ENCODE measurements at regions not wholly inside any gene's neighbourhood (a gene's known extent, or its start where the extent isn't known, plus 50 kb on each side); places are given as distances from the start of the nearest gene placed in this dataset.

DNA sequence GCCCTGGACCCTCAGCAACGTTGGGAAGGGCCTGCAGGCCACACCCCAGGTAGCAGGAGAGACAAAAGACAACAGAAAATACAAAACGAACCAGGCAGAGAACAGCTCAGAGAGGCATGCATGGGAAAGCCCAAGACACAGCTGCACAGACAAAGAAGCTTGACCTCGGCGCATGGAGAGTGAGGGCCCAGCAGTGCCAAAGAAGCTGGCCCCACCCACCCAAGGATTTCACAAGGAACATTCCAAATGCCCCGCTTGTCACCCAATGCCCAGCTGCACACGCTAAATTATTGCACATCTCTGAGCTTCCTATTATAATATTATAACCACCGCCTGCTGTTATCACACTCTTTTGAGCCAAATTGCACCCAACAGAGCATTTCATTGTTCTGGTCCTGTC, 147.7 kb upstream of the TBL1X start:
- DNase-seq (ENCODE audit: low read depth), result no peak

DNA sequence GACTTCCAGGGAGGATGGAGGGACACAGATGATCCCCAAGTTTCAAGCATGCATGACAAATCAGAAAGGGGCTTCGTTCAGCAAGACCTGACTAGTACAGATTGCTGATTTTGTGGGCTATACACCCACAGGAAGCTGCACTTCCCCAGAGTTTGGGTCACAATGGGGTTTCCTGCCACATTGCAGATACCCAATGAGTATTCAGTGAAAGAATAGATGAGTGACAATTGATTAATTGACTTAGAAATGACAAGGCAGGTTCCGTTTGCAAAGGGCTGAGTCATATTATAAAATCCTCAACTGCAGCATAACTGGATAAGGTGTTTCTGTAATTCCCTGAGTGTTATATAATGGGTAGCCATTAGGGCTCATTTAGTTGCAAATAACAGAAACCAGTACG, 146.6 kb upstream of the TBL1X start:
- no peak for DNase-seq (ENCODE audit: low read depth)

DNA sequence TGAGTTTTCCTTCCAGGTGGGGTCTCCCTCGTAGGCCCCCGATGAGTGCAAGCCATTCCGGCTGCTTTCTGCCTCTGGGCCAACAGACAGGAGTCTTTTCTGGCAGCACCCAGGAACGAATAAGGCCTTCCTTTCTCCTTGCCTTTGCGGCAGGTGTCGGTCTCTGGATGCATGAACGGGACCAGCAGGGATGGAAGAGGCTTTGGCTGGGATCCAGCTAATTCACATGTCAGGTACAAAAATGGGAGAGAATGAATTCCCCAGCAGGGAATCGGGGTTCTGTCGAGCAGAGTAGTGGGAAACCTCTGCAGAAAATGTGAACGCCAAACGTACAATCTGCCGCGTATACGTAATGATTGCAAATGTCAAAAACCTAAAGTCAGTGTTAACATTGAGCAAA, 146.1 kb upstream of the TBL1X start:
- DNase-seq (ENCODE audit: low read depth), result no peak

DNA sequence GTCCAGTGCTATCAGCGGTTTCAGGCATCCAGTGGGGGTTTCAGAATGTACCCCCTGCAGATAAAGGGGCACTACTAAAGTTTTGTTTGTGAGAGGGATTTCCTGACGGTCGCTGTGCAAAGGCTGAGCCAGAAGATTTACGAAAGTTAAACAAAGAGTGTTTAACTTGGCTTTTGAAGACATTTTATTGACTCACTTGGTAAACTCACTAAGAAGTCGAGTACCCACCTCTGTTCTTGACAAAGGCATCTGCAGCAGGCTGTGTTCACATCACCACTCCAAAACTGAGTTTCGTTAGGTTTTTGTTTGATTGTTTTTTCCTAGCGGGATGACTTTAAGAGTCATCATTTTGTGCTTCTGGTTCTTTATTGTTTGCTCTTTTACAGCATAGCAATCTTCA, 143.9 kb upstream of the TBL1X start:
- DNase-seq (ENCODE audit: low read depth), result no peak

DNA sequence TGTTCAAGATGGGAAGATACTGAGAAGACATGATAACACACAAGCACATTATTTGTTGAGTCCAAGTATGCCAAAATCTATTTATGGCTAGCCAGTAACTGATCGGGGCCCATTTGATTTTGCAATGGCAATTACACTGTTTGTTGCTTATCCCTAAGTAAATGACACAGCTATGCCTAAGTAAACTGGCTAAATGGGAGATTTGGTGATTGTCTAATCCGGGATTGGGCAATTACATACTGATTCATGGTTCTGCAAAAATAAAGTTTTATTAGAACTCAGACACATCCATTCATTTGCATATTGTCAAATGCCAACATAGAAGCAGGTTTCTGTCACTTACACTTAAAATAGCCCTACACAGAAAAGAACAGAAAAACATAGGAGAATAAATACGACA, 140.2 kb upstream of the TBL1X start:
- peak; percentile 53 for DNase-seq (ENCODE audit: low read depth)

DNA sequence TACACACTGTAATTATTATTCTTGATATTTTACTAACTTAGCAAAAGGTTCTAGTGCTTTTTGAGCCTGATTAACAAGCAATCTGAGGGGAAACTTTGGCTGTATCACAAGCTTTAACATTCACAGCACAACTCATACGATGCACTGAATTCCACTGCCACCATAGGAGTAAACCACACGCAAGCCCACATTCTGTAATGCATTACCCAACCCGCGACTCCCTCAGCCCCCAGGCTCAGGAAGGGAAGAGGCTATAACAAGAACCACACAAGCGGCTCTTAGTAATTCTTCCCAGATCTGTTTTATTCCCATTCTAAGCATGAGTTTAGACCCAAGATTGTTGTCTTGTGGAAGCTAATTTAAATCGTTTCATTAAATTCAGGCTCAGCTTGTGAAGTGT, 138.5 kb upstream of the TBL1X start:
- DNase-seq (ENCODE audit: low read depth), result no peak

DNA sequence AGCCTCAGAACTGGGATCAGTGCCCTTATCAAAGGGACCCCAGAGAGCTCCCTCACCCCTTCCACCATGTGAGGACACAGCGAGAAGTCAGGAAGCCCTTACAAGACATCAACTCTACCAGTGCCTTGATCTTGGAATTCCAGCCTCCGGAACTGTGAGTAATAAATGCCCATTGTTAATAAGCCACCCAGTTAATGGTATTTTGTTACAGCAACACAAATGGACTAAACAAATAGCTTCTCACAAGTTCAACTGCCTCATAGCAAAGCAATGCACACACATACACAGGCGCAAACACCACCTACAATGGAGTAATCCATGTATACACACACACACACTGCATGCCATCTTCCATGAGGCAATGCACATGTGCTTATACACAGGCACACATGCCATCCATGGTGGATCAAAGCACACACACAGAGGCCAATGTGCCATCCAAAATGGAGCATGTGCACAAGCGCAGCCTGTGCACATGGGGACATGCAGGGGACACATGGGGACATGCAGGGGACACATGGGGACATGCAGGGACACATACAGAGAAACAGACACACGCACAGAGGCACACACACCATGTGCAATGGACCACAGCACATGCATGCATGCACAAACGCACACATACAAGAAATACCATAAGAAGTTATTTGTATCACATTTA, 137.6 kb upstream of the TBL1X start:
- no peak for DNase-seq (ENCODE audit: low read depth)

DNA sequence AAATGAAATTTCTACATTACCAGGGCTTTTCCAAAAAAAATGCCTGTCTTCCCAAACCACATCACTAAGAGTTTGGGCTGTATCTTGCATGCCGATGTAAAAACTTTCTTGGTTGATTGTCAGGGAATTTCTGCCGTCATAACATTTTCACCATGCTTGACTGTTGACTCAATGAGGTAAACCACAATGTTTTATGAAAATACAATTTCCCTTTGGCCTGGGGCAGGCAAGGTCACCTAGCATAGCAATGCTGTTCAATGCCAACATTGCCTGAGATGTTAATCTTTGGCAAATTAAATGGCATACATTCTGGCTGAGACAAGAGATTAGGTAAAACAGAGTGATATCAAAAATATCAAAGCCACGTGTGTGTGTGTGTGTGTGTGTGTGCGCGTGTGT, 137.1 kb upstream of the TBL1X start:
- peak; percentile 66 for DNase-seq (ENCODE audit: low read depth)

DNA sequence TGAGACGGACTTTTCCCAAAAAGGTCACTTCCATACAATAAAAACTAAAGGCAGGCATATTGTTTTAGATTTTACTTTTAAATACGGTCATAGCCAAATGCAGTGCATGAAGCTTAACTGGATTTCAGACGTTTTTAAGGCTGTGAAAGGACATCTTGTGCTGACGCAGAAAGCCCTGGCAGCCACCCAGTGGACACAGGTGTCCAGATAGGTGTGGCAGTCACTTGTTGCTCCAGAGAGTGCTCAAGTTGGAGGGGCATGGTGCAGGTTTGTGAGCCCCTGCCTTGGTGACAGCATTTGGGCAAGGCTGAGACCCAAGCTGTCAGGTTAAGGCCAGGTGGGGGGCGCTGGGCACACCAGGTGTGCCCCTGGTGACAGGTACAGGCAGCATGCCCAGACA, 135.8 kb upstream of the TBL1X start:
- no peak for DNase-seq (ENCODE audit: low read depth)

DNA sequence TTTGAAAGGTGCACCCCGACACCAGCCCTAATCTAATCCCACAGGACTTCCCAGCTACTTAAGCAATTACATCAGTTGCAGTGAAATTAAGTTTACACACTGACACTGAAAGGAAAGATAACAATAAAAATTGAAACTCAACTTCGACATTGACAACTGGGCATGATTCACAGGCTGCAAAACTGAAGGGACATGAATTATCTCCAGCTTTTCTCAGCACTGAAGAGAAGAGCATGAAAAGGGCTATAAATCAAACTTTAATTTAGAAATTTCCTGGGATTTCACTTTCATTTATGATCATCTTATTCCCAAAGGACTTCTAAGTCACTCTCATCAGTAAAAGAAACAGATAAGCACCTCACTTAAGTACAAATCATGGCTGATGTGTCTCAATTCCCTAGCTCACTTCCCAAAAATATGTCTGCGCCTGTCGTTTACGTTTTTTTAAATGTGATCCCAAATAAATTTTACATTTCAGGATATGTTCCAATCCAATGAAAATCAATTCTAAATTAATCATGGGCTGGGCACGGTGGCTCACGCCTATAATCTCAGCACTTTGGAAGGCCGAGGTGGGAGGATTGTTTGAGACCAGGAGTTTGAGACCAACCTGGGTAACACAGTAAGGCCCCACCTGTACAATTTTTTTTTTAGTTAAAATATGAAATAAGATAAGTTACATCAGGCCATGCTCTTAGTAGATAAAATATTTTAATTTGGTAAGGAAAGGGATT, 134.4 kb upstream of the TBL1X start:
- no peak for DNase-seq (ENCODE audit: low read depth)

DNA sequence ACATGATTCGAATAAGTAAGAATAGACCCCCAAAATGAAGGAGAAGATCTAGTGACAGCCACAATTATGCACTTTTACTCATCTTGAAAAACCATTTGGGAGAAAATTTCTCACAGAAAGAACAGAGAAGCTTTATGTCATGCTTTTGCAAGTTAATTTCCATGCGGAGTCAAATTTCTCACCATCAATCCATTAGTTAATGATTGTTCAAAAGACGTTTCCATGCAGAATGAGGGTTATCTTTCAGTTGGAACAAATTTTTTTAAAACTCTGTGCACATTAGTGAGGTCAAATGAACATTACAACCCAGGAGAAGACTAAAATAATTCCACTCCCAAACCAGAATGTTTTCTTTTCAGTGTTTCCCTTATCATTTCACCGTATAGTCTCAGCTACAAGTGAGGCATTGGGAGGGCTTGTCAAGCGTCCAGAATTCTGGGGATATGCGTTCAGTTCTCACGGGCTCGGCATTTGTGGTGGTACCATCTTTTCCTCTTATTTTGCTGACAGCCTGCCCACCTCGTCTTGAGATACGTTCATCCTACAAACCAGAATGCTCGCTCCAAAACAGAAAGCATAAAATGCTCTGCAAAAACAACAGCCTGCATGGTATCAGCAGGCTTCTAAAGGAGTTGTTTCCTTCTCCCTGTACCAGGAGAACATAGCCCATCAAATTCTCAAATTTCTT, 130.8 kb upstream of the TBL1X start:
- no peak for DNase-seq (ENCODE audit: low read depth)

DNA sequence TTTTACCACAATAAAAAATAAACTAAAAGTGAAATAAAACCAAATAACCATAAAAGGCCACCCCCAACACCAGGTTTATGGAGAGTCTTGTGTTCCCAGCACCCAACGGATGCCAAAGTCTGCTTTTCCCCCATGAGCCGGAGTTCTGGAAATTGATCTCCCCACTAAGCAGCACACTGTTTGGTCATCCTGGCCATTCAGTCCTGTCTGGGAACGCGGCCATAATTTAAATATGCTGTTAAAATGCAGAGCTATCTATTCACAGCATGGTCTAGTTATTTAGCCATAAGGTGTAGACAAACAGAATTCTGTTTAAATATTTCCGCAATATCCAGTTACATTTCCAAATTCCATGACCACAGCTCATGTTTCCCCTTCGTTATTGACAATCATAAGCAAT, 129.6 kb upstream of the TBL1X start:
- DNase-seq (ENCODE audit: low read depth), result no peak

DNA sequence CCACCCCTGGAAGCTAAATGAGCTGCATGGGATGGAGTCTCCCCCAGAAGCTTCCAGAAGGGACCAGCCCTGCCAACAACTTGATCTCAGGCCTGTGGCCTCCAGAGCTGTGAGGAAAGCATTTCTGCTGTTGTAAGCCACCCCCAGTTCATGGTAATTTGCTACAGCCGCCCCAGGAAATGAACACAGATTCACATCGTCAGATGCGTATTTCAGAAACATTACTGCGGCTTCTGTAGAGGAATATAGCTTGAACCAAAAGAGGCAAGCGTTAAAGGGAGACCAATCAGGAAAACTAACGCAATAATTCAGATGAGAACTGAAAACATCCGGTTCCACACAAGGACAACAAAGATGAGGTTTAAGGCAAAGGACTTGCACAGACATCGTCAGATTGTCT, 128.4 kb upstream of the TBL1X start:
- DNase-seq (ENCODE audit: low read depth), result no peak

DNA sequence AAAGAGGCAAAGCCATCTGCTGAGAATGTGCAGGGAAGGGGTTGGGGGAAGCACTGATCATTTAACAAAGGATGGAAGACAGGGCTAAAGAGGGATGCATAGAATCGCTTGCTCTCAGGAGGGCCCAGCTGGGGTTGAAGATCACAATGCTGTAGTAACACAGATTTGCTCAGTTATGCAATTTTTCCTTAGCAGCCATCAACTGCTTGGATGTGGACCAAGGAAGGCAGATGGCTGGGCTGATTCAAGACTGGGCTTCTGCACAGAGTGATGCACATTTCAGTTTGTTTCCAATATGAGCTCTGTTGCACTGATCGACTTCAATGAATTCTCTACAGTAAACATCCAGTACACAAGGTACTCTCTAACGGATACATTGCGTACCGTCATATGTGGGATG, 127.8 kb upstream of the TBL1X start:
- peak; percentile 65 for DNase-seq (ENCODE audit: low read depth)

DNA sequence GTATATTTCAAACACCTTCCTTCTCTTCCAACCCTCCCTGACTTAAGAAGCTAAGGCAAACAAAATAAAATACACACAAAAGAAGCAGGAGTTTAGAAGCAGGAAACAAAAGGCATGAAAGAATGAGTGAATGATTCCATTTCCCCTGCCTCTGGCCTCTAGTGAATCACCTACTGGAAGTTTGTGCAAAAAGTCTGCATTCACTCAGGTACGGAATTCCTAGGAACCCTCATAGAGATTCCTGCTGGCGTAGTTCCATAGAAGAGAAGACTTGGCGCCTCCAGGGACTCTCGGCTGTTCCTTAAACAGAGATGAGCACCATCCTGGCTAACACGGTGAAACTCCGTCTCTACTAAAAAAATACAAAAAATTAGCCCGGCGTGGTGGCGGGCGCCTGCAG, 125.9 kb upstream of the TBL1X start:
- no peak for DNase-seq (ENCODE audit: low read depth)

DNA sequence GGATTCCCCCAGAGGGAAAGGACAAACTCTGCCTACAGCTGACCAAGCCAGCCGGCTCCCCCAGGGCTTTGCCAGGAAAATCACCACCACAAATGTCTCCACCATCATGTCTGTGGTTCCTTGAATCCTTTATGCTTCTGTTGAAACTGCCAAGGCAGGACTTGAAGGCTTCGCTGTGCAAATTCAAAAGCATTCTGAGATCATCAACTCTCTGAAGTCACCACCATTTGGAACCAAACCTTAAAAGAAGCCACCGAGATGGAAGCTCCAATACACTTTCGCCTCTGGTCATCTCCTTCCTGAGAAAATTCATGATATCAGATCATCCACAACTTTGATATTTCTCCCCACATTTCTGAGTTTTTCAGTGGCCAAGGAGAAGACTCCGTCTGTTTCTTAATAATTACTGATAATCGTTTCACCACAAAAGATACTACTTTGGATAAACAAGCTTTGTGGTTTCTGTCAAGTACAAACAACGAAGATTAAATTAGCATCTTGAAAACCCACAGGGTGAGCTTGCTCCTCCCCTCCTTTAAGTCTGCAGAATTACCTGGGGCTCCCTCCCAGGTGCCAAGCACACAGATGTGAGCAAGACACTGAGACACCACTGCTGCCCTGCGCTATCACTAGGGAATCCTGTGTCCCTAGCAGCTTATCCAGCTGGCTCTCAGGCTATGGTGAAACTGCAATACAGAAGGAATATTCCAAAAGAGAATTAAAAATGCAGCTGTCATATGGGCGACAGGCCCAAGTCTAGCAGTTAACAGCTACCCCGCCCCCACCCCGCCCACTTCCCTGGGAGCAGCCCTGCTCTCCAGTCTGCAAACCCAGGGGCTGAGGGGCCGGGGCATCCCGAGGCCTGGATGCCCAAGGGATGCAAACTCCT, 125.0 kb upstream of the TBL1X start:
- no peak for DNase-seq (ENCODE audit: low read depth)

DNA sequence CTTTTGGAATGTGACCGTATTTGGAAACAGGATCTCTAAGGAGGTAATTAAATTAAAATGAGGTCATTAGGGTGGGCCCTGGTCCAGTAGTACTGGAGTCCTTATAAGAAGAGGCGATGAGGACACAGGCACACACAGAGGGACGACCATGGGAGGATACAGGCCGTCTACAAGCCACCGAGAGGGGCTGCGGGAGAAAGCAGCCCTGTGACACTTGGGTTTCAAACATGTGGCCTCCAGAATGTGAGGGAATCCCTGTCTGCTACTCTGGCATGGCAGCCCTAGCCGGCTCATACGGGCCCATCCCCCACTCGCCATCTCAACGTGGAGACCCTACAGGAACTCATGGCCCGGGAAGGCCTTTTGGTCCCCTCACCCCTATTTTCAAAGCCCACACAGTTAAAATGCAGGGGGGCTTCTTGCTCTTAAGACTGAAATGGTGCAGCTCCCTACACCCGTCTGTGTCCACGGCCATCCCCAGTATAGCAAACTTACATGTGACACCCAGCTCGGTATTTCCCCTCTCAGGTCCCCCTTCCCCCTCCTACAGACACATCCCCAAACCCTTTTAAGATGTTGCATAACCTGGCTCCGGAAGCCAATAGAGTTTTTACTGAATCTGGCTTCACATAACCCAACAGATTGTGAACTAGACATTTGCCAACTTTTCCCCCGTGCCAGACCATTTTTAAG, 124.1 kb upstream of the TBL1X start:
- peak; percentile 66 for DNase-seq (ENCODE audit: low read depth)

DNA sequence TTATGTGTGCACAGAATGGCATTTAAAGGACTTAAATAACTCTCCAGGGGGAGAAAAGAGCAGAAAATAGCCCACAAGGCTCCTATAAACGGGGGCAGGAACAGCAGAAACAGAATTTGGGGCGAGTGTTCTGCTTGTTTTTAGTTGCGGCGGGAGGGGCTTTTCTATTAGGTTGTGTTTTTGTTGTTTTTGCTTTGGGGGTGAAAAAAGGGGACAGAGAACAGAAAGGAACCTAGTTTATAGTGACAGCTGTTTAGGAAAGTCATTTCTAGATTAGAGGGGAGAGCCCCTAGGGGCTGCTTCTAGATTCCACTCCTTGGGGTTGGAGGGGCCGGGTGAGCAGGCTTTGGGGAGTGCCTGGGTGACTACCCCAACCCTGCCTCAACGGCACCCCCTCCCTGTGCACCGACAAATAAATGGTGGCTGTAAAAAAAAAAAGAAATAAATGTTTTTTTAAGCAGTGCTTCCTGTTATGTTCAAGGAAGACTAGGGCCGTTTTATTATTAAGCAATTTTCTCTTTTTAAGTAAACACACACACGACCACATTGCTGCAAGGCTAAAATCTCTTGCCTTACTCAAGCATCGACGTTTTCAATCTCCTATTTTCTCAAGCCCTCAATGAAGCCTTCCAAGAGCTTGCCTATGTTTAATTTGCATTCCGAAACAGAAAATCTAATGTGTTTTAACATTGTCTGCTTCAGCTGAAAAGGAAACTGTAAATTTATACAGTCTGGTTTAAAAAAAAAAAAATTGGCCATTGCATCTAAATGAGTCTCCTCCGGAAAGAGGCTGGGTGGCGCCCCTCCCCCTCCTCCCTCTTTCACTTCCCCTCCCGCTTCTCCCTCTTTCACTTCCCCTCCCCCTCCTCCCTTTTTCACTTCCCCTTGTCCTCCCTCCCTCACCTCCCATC, 123.3 kb upstream of the TBL1X start:
- peak; percentile 76 for DNase-seq (ENCODE audit: low read depth)

DNA sequence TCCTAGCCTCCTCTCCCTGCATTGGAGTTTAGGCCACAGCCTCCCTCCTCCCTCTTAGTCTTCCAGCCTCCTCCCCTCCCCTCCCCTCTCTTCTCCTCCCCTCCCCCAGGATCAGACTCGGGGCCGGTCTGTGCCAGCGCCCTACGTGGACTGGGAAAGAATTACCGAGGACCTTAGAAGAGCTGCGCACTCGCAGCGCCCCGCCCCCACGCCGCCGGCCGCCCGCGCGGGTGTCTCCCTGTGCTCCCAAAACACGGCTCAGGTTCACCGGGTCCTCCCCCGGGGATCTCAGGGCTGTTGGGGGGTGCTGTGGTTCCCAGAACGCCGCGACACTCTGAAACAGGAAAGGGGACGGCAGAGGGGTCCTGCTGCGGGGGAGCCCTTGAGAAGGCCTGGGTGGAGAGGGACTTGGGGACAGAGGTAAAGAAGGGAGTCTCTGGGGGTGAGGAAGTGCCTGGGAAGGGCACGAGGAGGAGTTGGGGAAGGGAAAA, 122.3 kb upstream of the TBL1X start:
- peak; percentile 78 for DNase-seq (ENCODE audit: low read depth)

DNA sequence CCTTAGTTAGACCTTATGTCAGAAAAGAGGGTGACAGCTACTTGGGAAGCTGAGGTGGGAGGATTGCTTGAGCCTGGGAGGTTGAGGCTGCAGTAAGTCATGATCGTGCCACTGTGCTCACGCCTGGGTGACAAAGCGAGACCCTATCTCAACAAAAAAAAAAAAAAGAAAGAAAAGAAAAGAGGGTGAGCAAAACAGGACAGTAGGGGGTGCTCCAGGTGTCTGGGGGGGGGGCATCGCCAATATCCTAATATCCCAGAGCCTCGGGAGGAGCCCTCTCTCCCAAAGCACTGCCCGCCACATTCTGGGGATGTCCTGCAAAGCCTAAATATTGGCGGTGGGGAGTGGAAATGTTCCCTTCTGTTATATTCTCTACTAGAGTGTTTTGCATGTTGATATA, 120.9 kb upstream of the TBL1X start:
- DNase-seq (ENCODE audit: low read depth), result no peak

DNA sequence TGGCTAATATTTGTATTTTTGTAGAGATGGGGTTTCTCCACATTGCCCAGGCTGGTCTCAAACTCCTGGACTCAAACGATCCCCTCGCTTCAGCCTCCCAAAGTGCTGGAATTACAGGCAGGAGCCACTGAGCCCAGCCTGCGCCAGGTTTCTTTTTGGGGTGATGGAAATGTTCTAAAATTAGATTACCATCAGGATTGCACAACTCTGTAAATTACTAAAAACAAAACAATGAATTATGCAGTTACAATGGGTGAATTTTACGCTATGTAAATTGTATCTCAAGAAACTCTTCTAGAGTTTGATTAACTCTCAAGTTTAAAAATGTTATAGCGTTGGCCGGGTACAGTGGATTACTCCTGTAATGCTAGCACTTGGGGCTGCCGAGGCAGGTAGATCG, 118.9 kb upstream of the TBL1X start:
- DNase-seq (ENCODE audit: low read depth), result no peak
